Activated B cell treated with CpG ODN at 0.5 μM for 24 hours (primary cell): ENCODE measurements at regions not wholly inside any gene's neighbourhood (a gene's known extent, or its start where the extent isn't known, plus 50 kb on each side); places are given as distances from the start of the nearest gene placed in this dataset.
"Not testable (repeated sequence)": the region's sequence is repeated elsewhere in the genome, so short reads cannot be mapped to it uniquely, and the experiment has no call there.

Experiments
- ATAC-seq: fragments of 200-7000 bp; cut with Tn5 transposase; one replicate; pipeline ENCODE4 v1.10.0; 2021; ENCODE audit warnings: low read depth, mild to moderate bottlenecking, moderate library complexity
- CTCF ChIA-PET: fragments of 350-600 bp; sonication (Branson Sonifier 250); formaldehyde crosslinking; loops from one replicate; lab custom pipeline; 2021; ENCODE audit warnings: antibody characterized with exemption; lab: Charles Lee
- POLR2A ChIA-PET: fragments of 350-600 bp; sonication (Branson Sonifier 250); formaldehyde crosslinking; loops from one replicate; lab custom pipeline; 2021; ENCODE audit warnings: antibody characterized with exemption; lab: Charles Lee
- DNase-seq: peaks from one replicate; pipeline ENCODE4 v3.0.0; 2022
- H3K27ac Mint-ChIP-seq: one replicate; pipeline ENCODE4 v1.8.0; 2020; ENCODE audit warnings: mixed read lengths
- H3K27me3 Mint-ChIP-seq: one replicate; pipeline ENCODE4 v1.8.0; 2021; ENCODE audit warnings: mixed read lengths
- H3K36me3 Mint-ChIP-seq: one replicate; pipeline ENCODE4 v1.8.0; 2021; ENCODE audit warnings: low read depth, mixed read lengths
- H3K4me1 Mint-ChIP-seq: one replicate; pipeline ENCODE4 v1.8.0; 2021; ENCODE audit warnings: mixed read lengths
- H3K4me3 Mint-ChIP-seq: one replicate; pipeline ENCODE4 v1.8.0; 2020; ENCODE audit warnings: mild to moderate bottlenecking, mixed read lengths
- H3K9me3 Mint-ChIP-seq: one replicate; pipeline ENCODE4 v1.8.0; 2020; ENCODE audit warnings: mixed read lengths
- intact Hi-C: fragments of 100-400 bp; cut with micrococcal nuclease; formaldehyde crosslinking; loops from one replicate; pipeline ENCODE4 v1.15.1; 2024

- H3K9me3 Mint-ChIP-seq = peaks cover 11% of the 10 kb centered on the region
- POLR2A ChIA-PET, H3K27me3 Mint-ChIP-seq, ATAC-seq, H3K27ac Mint-ChIP-seq, H3K4me3 Mint-ChIP-seq, DNase-seq, CTCF ChIA-PET, H3K4me1 Mint-ChIP-seq, H3K36me3 Mint-ChIP-seq: not testable (repeated sequence)
- intact Hi-C loops = loop anchor here (10.0 kb wide), 1 partner anchor 687 kb away; no protein-coding TSS in a partner anchor
These were observed 1365.9 kb upstream of the DEFB115 start for GRCh38 chr20:29891555-29891954.
